ENCODE measurements at regions not wholly inside any gene's neighbourhood (a gene's known extent, or its start where the extent isn't known, plus 50 kb on each side); places are given as distances from the start of the nearest gene placed in this dataset.

DNA sequence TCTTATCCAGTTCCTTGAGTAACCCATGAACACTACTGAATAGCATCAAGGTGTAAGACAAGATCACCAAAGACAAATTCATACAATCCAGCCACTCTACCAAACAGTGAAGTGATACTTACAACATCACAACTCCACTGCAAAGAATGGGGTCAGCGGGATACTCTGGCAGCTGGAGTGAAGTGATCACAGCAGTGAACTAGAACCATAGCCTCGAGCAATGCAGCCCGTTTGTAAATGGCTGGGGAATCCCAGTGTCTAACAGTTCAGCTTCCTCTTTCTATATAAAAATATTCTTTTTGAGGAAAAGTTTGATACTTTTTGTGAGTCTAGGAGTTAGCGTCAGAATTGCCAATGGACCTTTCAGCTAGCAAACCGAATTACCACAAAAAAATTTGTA is 515.2 kb downstream of the ZNF608 start:
- Histone ChIP-seq H3K27ac (ENCODE audit: extremely low read depth, low read depth, low read length) (no peak overlapping the region), H3K4me1 (ENCODE audit: control insufficient read depth, insufficient read depth, low read length) (peaks cover 10% of the 10 kb centered on the region), H3K9me3 (ENCODE audit: control insufficient read depth, insufficient read depth, low read depth, low read length) (no peaks in the 10 kb centered on the region), H3K4me3 (ENCODE audit: low read depth, low read length) (no peak overlapping the region), H3K36me3 (ENCODE audit: control insufficient read depth in 2 of 2, insufficient read depth in 1 of 2, low read length in 2 of 2) (no peaks in the 10 kb centered on the region)
- CTCF ChIA-PET: interaction anchor here (1.1 kb wide), 1 partner anchor 67 kb away, joined by 3 read pairs; no protein-coding TSS in a partner anchor
- POLR2A ChIA-PET: no interaction called here
- TF ChIP-seq ZIC2 (tag by site-specific recombination; IDR thresholded peaks at IDR 0.05): no peak
- no peak for TF ChIP-seq ZNF660 (tag by site-specific recombination; IDR thresholded peaks at IDR 0.05)
- no peak for TF ChIP-seq ZSCAN30 (tag by site-specific recombination; IDR thresholded peaks at IDR 0.05)
- no peak for TF ChIP-seq ZNF596 (tag by site-specific recombination; IDR thresholded peaks at IDR 0.05)
- no peak for TF ChIP-seq ZNF366 (tag by site-specific recombination; conservative IDR thresholded peaks at IDR 0.05)
- TF ChIP-seq ZNF585B (tag by site-specific recombination; IDR thresholded peaks at IDR 0.05): no peak
- TF ChIP-seq REST (tag by site-specific recombination; IDR thresholded peaks at IDR 0.05): no peak
- no peak for TF ChIP-seq ZFHX2 (tag by site-specific recombination; conservative IDR thresholded peaks at IDR 0.05)
- TF ChIP-seq, protein P1, sequence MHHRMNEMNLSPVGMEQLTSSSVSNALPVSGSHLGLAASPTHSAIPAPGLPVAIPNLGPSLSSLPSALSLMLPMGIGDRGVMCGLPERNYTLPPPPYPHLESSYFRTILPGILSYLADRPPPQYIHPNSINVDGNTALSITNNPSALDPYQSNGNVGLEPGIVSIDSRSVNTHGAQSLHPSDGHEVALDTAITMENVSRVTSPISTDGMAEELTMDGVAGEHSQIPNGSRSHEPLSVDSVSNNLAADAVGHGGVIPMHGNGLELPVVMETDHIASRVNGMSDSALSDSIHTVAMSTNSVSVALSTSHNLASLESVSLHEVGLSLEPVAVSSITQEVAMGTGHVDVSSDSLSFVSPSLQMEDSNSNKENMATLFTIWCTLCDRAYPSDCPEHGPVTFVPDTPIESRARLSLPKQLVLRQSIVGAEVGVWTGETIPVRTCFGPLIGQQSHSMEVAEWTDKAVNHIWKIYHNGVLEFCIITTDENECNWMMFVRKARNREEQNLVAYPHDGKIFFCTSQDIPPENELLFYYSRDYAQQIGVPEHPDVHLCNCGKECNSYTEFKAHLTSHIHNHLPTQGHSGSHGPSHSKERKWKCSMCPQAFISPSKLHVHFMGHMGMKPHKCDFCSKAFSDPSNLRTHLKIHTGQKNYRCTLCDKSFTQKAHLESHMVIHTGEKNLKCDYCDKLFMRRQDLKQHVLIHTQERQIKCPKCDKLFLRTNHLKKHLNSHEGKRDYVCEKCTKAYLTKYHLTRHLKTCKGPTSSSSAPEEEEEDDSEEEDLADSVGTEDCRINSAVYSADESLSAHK (tag by site-specific recombination; IDR thresholded peaks at IDR 0.05): no peak
- TF ChIP-seq ZNF121 (tag by site-specific recombination; IDR thresholded peaks at IDR 0.05): no peak
- TF ChIP-seq ZNF221 (tag by site-specific recombination; IDR thresholded peaks at IDR 0.05; ENCODE audit: borderline replicate concordance): no peak
- TF ChIP-seq ZNF76 (tag by site-specific recombination; IDR thresholded peaks at IDR 0.05; ENCODE audit: borderline replicate concordance, low read depth): no peak
- TF ChIP-seq WT1 (tag by site-specific recombination; IDR thresholded peaks at IDR 0.05): no peak

DNA sequence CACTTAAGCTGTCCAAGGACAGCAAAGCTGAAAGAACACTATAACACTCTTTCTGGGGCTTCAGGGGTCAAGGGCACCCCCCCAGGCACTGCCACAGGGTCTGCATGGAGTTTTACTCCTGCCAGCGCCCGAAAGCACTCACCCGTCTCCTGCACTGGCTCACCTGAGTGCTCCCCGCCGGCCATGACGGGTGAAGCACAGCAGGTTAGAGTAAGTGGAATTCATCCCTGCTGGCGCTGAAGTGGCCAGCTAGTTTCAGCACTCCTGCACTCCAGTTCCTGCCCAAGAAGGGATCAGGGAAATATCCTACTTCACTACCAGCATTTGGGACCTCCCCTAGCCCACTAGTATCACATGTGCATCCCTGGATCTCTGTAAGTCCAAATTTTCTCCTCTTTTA is 516.0 kb downstream of the ZNF608 start:
- no peaks in the 10 kb centered on the region for H3K9me3 ChIP-seq (ENCODE audit: control insufficient read depth, insufficient read depth, low read depth, low read length)
- H3K27ac ChIP-seq (ENCODE audit: extremely low read depth, low read depth, low read length): no peak overlapping the region
- ChIA-PET POLR2A (no interaction called here), CTCF (interaction anchor here (0.6 kb wide), 2 partner anchors 110 to 522 kb away, joined by 3 read pairs; no protein-coding TSS in a partner anchor)
- H3K4me3 ChIP-seq (ENCODE audit: low read depth, low read length): no peak overlapping the region
- H3K4me1 ChIP-seq (ENCODE audit: control insufficient read depth, insufficient read depth, low read length): peaks cover 10% of the 10 kb centered on the region
- H3K36me3 ChIP-seq (ENCODE audit: control insufficient read depth in 2 of 2, insufficient read depth in 1 of 2, low read length in 2 of 2): no peaks in the 10 kb centered on the region
- TF ChIP-seq ZNF350 (tag by site-specific recombination; IDR thresholded peaks at IDR 0.05): no peak
- TF ChIP-seq ZNF19 (tag by site-specific recombination; IDR thresholded peaks at IDR 0.05; ENCODE audit: low read depth): no peak
- TF ChIP-seq, protein P2, sequence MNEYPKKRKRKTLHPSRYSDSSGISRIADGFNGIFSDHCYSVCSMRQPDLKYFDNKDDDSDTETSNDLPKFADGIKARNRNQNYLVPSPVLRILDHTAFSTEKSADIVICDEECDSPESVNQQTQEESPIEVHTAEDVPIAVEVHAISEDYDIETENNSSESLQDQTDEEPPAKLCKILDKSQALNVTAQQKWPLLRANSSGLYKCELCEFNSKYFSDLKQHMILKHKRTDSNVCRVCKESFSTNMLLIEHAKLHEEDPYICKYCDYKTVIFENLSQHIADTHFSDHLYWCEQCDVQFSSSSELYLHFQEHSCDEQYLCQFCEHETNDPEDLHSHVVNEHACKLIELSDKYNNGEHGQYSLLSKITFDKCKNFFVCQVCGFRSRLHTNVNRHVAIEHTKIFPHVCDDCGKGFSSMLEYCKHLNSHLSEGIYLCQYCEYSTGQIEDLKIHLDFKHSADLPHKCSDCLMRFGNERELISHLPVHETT (tag by site-specific recombination; IDR thresholded peaks at IDR 0.05): no peak
- no peak for TF ChIP-seq ZNF157 (tag by site-specific recombination; IDR thresholded peaks at IDR 0.05)
- TF ChIP-seq ZBTB48 (tag by site-specific recombination; IDR thresholded peaks at IDR 0.05): no peak
- no peak for TF ChIP-seq BCL6B (tag by site-specific recombination; IDR thresholded peaks at IDR 0.05)
- no peak for TF ChIP-seq SP3 (tag by site-specific recombination; IDR thresholded peaks at IDR 0.05)
- TF ChIP-seq ZNF391 (tag by site-specific recombination; IDR thresholded peaks at IDR 0.05; ENCODE audit: borderline replicate concordance, low read depth): no peak
- no peak for TF ChIP-seq ZNF398 (tag by site-specific recombination; IDR thresholded peaks at IDR 0.05)
- no peak for TF ChIP-seq ZNF214 (tag by site-specific recombination; IDR thresholded peaks at IDR 0.05; ENCODE audit: borderline replicate concordance)

All from HEK293 (cell line).